ENCODE measurements at regions not wholly inside any gene's neighbourhood (a gene's known extent, or its start where the extent isn't known, plus 50 kb on each side); places are given as distances from the start of the nearest gene placed in this dataset.

DNA sequence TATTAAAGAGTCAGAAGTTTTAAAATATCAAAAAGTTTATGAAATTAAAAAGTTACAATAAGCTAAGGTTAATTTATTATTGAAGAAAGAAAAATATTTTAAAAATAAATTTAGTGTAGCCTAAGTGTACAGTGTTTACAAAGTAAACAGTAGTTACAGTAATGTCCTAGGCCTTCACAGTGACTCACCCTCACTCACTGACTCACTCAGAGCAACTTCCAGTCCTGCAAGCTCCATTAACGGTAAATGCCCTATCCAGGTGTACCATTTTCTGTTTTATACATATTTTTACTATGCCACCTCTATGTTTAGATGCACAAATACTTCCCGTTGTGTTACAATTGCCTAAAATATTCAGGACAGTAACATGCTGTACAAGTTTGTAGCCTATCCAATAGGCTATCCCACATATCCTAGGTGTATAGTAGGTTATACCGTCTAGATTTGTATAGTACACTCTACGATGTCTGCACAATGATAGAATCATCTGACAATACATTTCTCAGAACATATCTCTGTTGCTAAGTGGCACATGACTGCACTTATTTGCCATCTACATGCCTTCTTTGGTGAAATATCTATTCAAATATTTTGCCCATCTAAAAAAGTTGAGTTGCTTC lies 67.2 kb upstream of the WSB1 start:
- TF ChIP-seq, protein P1, sequence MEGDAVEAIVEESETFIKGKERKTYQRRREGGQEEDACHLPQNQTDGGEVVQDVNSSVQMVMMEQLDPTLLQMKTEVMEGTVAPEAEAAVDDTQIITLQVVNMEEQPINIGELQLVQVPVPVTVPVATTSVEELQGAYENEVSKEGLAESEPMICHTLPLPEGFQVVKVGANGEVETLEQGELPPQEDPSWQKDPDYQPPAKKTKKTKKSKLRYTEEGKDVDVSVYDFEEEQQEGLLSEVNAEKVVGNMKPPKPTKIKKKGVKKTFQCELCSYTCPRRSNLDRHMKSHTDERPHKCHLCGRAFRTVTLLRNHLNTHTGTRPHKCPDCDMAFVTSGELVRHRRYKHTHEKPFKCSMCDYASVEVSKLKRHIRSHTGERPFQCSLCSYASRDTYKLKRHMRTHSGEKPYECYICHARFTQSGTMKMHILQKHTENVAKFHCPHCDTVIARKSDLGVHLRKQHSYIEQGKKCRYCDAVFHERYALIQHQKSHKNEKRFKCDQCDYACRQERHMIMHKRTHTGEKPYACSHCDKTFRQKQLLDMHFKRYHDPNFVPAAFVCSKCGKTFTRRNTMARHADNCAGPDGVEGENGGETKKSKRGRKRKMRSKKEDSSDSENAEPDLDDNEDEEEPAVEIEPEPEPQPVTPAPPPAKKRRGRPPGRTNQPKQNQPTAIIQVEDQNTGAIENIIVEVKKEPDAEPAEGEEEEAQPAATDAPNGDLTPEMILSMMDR (IDR thresholded peaks at IDR 0.05): no peak
- TF ChIP-seq EP300 (IDR thresholded peaks at IDR 0.05): no peak
- no peak for TF ChIP-seq POLR2A (IDR thresholded peaks at IDR 0.05)
